RPMI8226 (cell line): ENCODE measurements at regions not wholly inside any gene's neighbourhood (a gene's known extent, or its start where the extent isn't known, plus 50 kb on each side); places are given as distances from the start of the nearest gene placed in this dataset.
"Not testable (repeated sequence)": the region's sequence is repeated elsewhere in the genome, so short reads cannot be mapped to it uniquely, and the experiment has no call there.

Experiments used
- DNase-seq: peaks from one replicate; pipeline ENCODE4 v3.0.0-alpha.2; 2015

- DNase-seq = no peak
Observed at GRCh38 chr9:117864385-117865057, 160.3 kb downstream of the TLR4 start.

GRCh38 chr9:117868594-117868993 lies 164.4 kb downstream of the TLR4 start:
- DNase-seq = no peak

GRCh38 chr9:117869287-117869686 lies 165.1 kb downstream of the TLR4 start:
- DNase-seq = no peak

GRCh38 chr9:117869712-117870111 lies 165.5 kb downstream of the TLR4 start:
- no peak for DNase-seq

GRCh38 chr9:117873664-117874063 lies 169.5 kb downstream of the TLR4 start:
- DNase-seq = no peak

GRCh38 chr9:117875886-117876285 lies 171.7 kb downstream of the TLR4 start:
- no peak for DNase-seq

- DNase-seq = no peak
Observed at GRCh38 chr9:117882171-117882570, 178.0 kb downstream of the TLR4 start.

GRCh38 chr9:117886616-117887015 lies 182.4 kb downstream of the TLR4 start:
- DNase-seq = no peak

- no peak for DNase-seq
Observed at GRCh38 chr9:117887383-117887782, 183.2 kb downstream of the TLR4 start.

GRCh38 chr9:117887941-117888340 lies 183.7 kb downstream of the TLR4 start:
- DNase-seq = no peak

- no peak for DNase-seq
Observed at GRCh38 chr9:117903453-117903852, 199.2 kb downstream of the TLR4 start.

- DNase-seq = no peak
Observed at GRCh38 chr9:117906763-117907162, 202.6 kb downstream of the TLR4 start.

- DNase-seq = no peak
Observed at GRCh38 chr9:117907420-117907819, 203.2 kb downstream of the TLR4 start.

- DNase-seq = no peak
Observed at GRCh38 chr9:117916291-117916690, 212.1 kb downstream of the TLR4 start.

- DNase-seq = no peak
Observed at GRCh38 chr9:117917873-117918272, 213.7 kb downstream of the TLR4 start.

GRCh38 chr9:117919538-117919937 lies 215.3 kb downstream of the TLR4 start:
- DNase-seq = no peak

- DNase-seq = no peak
Observed at GRCh38 chr9:117926031-117926658, 221.9 kb downstream of the TLR4 start.

GRCh38 chr9:117927354-117927753 lies 223.2 kb downstream of the TLR4 start:
- DNase-seq = peak; percentile 36

GRCh38 chr9:117929868-117930267 lies 225.7 kb downstream of the TLR4 start:
- peak; percentile 61 for DNase-seq

- DNase-seq = no peak
Observed at GRCh38 chr9:117932585-117932984, 228.4 kb downstream of the TLR4 start.

- DNase-seq = peak; percentile 81
Observed at GRCh38 chr9:117936185-117937130, 232.3 kb downstream of the TLR4 start.

GRCh38 chr9:117938086-117938485 lies 233.9 kb downstream of the TLR4 start:
- no peak for DNase-seq

- peak; percentile 77 for DNase-seq
Observed at GRCh38 chr9:117938896-117939295, 234.7 kb downstream of the TLR4 start.

- not testable (repeated sequence) for DNase-seq
Observed at GRCh38 chr9:117944750-117945149, 240.5 kb downstream of the TLR4 start.
